Mesothelial cell of epicardium (in vitro differentiated cells): ENCODE measurements at regions not wholly inside any gene's neighbourhood (a gene's known extent, or its start where the extent isn't known, plus 50 kb on each side); places are given as distances from the start of the nearest gene placed in this dataset.

Experiments
- DNase-seq, 2 experiments: peaks; one replicate each; pipeline ENCODE4 v3.0.0; 2021; ENCODE audit warnings: low spot score in 2 of 2; ENCODE audit not compliant: unreplicated experiment in 2 of 2
- H3K27ac Mint-ChIP-seq: 2 replicates; pipeline ENCODE4 v1.8.0; 2021; ENCODE audit warnings: mixed read lengths
- H3K27me3 Mint-ChIP-seq: 2 replicates; pipeline ENCODE4 v1.8.0; 2021; ENCODE audit warnings: low read depth, mixed read lengths
- H3K36me3 Mint-ChIP-seq: 2 replicates; pipeline ENCODE4 v1.8.0; 2021; ENCODE audit warnings: mixed read lengths
- H3K4me1 Mint-ChIP-seq: 2 replicates; pipeline ENCODE4 v1.8.0; 2021; ENCODE audit warnings: mixed read lengths
- H3K4me3 Mint-ChIP-seq: 2 replicates; pipeline ENCODE4 v1.8.0; 2021; ENCODE audit warnings: mild to moderate bottlenecking, moderate library complexity, mixed read lengths
- H3K9me3 Mint-ChIP-seq: 2 replicates; pipeline ENCODE4 v1.8.0; 2021; ENCODE audit warnings: mixed read lengths
- TF ChIP-seq, protein P1 (sequence below): fragments of 200-600 bp; sonication (generic); IDR thresholded peaks from one replicate; pipeline ENCODE4 v1.5.0; 2021; ENCODE audit warnings: antibody characterized with exemption; ENCODE audit not compliant: unreplicated experiment

DNA sequence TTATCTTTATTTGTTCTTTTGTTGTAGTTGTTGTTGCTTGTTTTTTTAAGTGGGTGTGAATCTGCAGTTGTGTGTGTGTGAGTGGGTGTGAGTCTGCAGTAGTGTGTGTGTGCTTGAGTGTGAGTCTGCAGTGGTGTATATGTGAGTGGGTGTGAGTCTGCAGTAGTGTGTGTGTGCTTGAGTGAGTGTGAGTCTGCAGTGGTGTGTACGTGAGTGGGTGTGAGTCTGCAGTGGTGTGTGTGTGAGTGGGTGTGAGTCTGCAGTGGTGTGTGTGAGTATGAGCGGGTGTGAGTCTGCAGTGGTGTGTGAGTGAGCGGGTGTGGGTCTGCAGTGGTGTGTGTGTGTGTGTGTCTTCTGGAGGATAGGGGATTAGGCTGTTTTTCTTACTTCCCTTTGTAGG is 1186.8 kb upstream of the SEL1L start:
- Mint-ChIP-seq H3K36me3 (no peaks in the 10 kb centered on the region), H3K4me1 (peaks cover 18% of the 10 kb centered on the region), H3K9me3 (no peaks in the 10 kb centered on the region), H3K27me3 (no peaks in the 10 kb centered on the region), H3K4me3 (no peak overlapping the region), H3K27ac (peak overlapping the region; percentile 70)
- DNase-seq: no peak
- TF ChIP-seq, protein P1, sequence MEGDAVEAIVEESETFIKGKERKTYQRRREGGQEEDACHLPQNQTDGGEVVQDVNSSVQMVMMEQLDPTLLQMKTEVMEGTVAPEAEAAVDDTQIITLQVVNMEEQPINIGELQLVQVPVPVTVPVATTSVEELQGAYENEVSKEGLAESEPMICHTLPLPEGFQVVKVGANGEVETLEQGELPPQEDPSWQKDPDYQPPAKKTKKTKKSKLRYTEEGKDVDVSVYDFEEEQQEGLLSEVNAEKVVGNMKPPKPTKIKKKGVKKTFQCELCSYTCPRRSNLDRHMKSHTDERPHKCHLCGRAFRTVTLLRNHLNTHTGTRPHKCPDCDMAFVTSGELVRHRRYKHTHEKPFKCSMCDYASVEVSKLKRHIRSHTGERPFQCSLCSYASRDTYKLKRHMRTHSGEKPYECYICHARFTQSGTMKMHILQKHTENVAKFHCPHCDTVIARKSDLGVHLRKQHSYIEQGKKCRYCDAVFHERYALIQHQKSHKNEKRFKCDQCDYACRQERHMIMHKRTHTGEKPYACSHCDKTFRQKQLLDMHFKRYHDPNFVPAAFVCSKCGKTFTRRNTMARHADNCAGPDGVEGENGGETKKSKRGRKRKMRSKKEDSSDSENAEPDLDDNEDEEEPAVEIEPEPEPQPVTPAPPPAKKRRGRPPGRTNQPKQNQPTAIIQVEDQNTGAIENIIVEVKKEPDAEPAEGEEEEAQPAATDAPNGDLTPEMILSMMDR: no peak

DNA sequence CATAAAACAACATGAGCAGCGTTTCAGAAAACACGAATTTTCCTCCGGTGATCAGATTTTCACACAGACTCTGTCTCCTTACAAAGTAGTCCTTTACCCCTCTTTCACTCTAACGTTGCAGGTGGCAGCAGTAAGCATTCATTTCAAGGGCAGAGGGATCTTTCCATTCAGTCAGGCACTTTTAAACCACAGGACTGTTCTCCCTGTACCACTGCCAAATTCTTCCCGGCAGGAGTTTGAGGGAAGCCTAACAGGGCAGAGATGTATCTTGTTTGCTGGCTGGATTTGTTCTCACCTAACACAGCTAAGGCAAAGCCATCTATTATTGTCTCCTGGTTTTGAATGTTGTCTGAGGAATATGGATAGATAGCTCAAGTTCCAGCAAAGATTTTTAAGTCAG is 1187.3 kb upstream of the SEL1L start:
- peaks cover 18% of the 10 kb centered on the region for H3K4me1 Mint-ChIP-seq
- H3K9me3 Mint-ChIP-seq: no peaks in the 10 kb centered on the region
- H3K27me3 Mint-ChIP-seq: no peaks in the 10 kb centered on the region
- H3K4me3 Mint-ChIP-seq: no peak overlapping the region
- no peaks in the 10 kb centered on the region for H3K36me3 Mint-ChIP-seq
- DNase-seq: no peak
- peak overlapping the region; percentile 47 for H3K27ac Mint-ChIP-seq
- TF ChIP-seq, protein P1: no peak

DNA sequence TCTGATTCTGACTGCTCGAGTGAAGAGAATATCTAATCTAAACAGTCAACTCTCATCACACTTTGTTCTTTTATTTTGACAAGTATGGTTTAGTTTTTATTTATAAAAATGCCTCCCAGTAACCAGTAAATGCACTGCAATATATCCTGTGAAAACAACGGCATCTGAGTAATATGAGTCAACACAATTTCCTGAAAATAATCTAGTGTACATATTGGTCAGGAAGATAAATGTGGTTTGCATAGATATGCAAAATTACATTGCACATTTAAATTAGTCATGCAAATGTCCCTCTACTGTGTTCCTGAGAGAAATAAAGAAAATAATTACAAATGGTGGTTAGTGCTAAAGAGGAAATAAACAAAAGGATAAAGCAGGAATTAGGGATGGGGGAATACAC is 1190.7 kb upstream of the SEL1L start:
- peaks cover 16% of the 10 kb centered on the region for H3K4me1 Mint-ChIP-seq
- no peaks in the 10 kb centered on the region for H3K27me3 Mint-ChIP-seq
- DNase-seq: no peak
- no peak overlapping the region for H3K4me3 Mint-ChIP-seq
- TF ChIP-seq, protein P1: no peak
- no peaks in the 10 kb centered on the region for H3K36me3 Mint-ChIP-seq
- H3K27ac Mint-ChIP-seq: no peak overlapping the region
- no peaks in the 10 kb centered on the region for H3K9me3 Mint-ChIP-seq

DNA sequence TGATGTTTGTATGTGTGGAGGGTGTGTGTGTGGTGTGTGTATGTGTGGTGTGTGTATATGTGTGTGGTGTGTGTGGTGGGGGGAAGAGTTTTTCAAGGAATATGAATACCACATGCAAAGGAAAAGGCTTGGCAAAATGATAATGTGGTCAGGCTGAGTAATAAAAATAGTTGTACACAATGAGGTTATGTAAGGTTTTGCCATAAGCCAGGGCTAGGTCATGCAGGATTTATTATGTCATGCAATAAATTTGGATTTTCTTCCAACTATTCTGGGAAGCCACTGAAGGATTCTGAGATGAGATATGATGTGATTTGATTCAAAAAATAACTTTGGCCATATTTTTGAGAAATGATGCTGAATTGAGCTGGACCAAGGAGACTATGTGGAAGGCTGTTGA is 1191.6 kb upstream of the SEL1L start:
- no peak for DNase-seq
- H3K27ac Mint-ChIP-seq: no peak overlapping the region

DNA sequence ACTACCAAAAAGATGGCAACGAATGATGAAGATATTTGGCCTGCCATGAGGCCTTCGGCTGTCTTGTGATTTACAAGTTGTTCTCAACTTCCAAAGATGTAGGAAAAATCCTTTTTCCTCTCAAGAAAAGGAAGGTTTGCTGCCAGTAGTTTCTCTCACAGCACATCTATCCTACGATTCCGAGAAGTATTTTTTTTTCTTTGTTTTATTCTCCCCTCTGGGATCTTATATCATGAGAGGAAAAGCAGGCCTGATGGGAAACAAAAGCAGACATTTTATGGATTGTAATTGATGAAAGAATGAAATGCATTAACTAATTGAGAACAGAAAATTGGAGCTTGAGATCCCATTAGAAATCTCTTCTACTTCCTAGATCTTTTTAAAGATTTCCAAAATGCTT is 1197.9 kb upstream of the SEL1L start:
- Mint-ChIP-seq H3K27me3 (no peaks in the 10 kb centered on the region), H3K4me1 (no peaks in the 10 kb centered on the region), H3K9me3 (no peaks in the 10 kb centered on the region), H3K36me3 (no peaks in the 10 kb centered on the region), H3K27ac (no peak overlapping the region), H3K4me3 (no peak overlapping the region)
- TF ChIP-seq, protein P1: no peak
- no peak for DNase-seq

More for the DNA sequence above, 1191.6 kb upstream of the SEL1L start:
- Mint-ChIP-seq H3K36me3 (no peaks in the 10 kb centered on the region), H3K27me3 (no peaks in the 10 kb centered on the region), H3K4me1 (peaks cover 10% of the 10 kb centered on the region), H3K4me3 (no peak overlapping the region), H3K9me3 (no peaks in the 10 kb centered on the region)
- TF ChIP-seq, protein P1: no peak

DNA sequence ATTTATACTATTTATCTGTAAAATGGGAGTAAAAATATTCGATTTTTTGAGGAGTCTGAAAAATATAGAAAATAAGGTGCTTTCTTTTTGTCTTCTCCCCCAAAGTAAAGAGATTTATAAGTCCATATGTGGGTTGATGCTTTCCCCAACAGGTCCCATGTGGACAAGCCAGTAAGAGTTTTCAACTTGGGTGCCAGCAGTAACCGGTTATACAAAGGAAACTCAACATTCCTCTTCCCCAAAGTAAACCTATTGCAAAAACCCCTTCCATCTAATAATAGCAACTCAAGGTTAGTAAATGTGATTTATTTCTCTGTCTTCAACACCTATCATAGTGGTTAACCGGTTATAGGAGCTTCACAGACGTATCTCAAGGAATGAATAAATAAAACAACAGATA is 1206.9 kb upstream of the SEL1L start:
- Mint-ChIP-seq H3K4me3 (no peak overlapping the region), H3K4me1 (no peaks in the 10 kb centered on the region), H3K9me3 (no peaks in the 10 kb centered on the region), H3K36me3 (no peaks in the 10 kb centered on the region), H3K27me3 (no peaks in the 10 kb centered on the region), H3K27ac (no peak overlapping the region)
- no peak for DNase-seq
- TF ChIP-seq, protein P1: no peak
